NK-92 (cell line): ENCODE measurements at regions not wholly inside any gene's neighbourhood (a gene's known extent, or its start where the extent isn't known, plus 50 kb on each side); places are given as distances from the start of the nearest gene placed in this dataset.

Source experiments
- DNase-seq: peaks from one replicate; lab custom pipeline; 2025; ENCODE audit not compliant: unreplicated experiment; lab: John Stamatoyannopoulos, UW

- no peak for DNase-seq
Observed at GRCh38 chr6:105501246-105501645, 98.4 kb upstream of the PREP start.

- DNase-seq, result no peak
Observed at GRCh38 chr6:105500693-105501092, 97.8 kb upstream of the PREP start.

GRCh38 chr6:105499931-105500330, 97.0 kb upstream of the PREP start:
- DNase-seq, result no peak

GRCh38 chr6:105499136-105499870, 96.4 kb upstream of the PREP start:
- DNase-seq, result no peak

GRCh38 chr6:105497549-105497948, 94.7 kb upstream of the PREP start:
- DNase-seq, result no peak

GRCh38 chr6:105495515-105495914, 92.6 kb upstream of the PREP start:
- DNase-seq, result no peak

GRCh38 chr6:105494688-105495087, 91.8 kb upstream of the PREP start:
- DNase-seq, result no peak

- no peak for DNase-seq
Observed at GRCh38 chr6:105493736-105494135, 90.9 kb upstream of the PREP start.

GRCh38 chr6:105492706-105493673, 90.1 kb upstream of the PREP start:
- no peak for DNase-seq

- DNase-seq, result no peak
Observed at GRCh38 chr6:105489216-105489530, 86.3 kb upstream of the PREP start.

GRCh38 chr6:105488516-105489215, 85.8 kb upstream of the PREP start:
- DNase-seq, result no peak

- DNase-seq, result no peak
Observed at GRCh38 chr6:105487040-105487790, 84.3 kb upstream of the PREP start.

- DNase-seq, result no peak
Observed at GRCh38 chr6:105485456-105485855, 82.6 kb upstream of the PREP start.

- no peak for DNase-seq
Observed at GRCh38 chr6:105484238-105485161, 81.6 kb upstream of the PREP start.

GRCh38 chr6:105483492-105483891, 80.6 kb upstream of the PREP start:
- no peak for DNase-seq

- DNase-seq, result no peak
Observed at GRCh38 chr6:105482921-105483320, 80.0 kb upstream of the PREP start.

GRCh38 chr6:105482227-105482844, 79.5 kb upstream of the PREP start:
- DNase-seq, result no peak

- no peak for DNase-seq
Observed at GRCh38 chr6:105476978-105477377, 74.1 kb upstream of the PREP start.

GRCh38 chr6:105474234-105474633, 71.4 kb upstream of the PREP start:
- DNase-seq, result no peak
